IMR-90 (cell line): ENCODE measurements at regions not wholly inside any gene's neighbourhood (a gene's known extent, or its start where the extent isn't known, plus 50 kb on each side); places are given as distances from the start of the nearest gene placed in this dataset.

Experiments used
- ATAC-seq: fragments of 200-7000 bp; cut with Tn5 transposase; 2 replicates; pipeline ENCODE4 v1.9.1; 2020; ENCODE audit warnings: low read depth, mild to moderate bottlenecking, moderate library complexity
- BruUV-seq: library from RNA; stranded (reverse); fragments of 400-500 nt; replicated peaks from 2 replicates; lab custom pipeline; 2021; lab: Mats Ljungman, UMichigan
- CTCF ChIA-PET: fragments of 300-600 bp; formaldehyde crosslinking; extraction: SDS; loops from one replicate; lab custom pipeline; 2021; ENCODE audit warnings: antibody characterized with exemption; lab: Yijun Ruan, JAX
- POLR2A ChIA-PET: fragments of 300-600 bp; sonication (Branson Sonifier 250); formaldehyde crosslinking; loops from one replicate; lab custom pipeline; 2022; ENCODE audit warnings: antibody characterized with exemption; ENCODE audit not compliant: unreplicated experiment; lab: Charles Lee
- DNase-seq: peaks from one replicate; pipeline ENCODE4 v3.0.0; 2013
- H2AFZ ChIP-seq: replicated peaks from 2 replicates; pipeline ENCODE3; 2013; ENCODE audit warnings: low read length, mild to moderate bottlenecking; ENCODE audit not compliant: poor library complexity
- H2AK5ac ChIP-seq: 2 replicates; pipeline ENCODE4 v1.6.1; 2013; ENCODE audit warnings: low read depth, low read length, inconsistent platforms
- H2AK9ac ChIP-seq: replicated peaks from 2 replicates; pipeline ENCODE3; 2013; ENCODE audit warnings: mild to moderate bottlenecking, low read depth, low read length, moderate library complexity; ENCODE audit not compliant: poor library complexity
- H2BK120ac ChIP-seq: 2 replicates; pipeline ENCODE4 v1.6.1; 2013; ENCODE audit warnings: low read depth, low read length, inconsistent platforms
- H2BK15ac ChIP-seq: 3 replicates; pipeline ENCODE4 v1.6.1; 2013; ENCODE audit warnings: low read depth, low read length, inconsistent platforms
- H2BK20ac ChIP-seq: 2 replicates; pipeline ENCODE4 v1.6.1; 2013; ENCODE audit warnings: low read depth, mild to moderate bottlenecking, inconsistent platforms, low read length, moderate library complexity
- H2BK5ac ChIP-seq: 2 replicates; pipeline ENCODE4 v1.6.1; 2013; ENCODE audit warnings: mild to moderate bottlenecking, low read depth, low read length, inconsistent platforms; ENCODE audit not compliant: poor library complexity, severe bottlenecking
- H3K14ac ChIP-seq: replicated peaks from 2 replicates; pipeline ENCODE4 v1.6.1; 2013; ENCODE audit warnings: low read depth, low read length, inconsistent platforms
- H3K18ac ChIP-seq: 2 replicates; pipeline ENCODE4 v1.6.1; 2013; ENCODE audit warnings: low read depth, low read length, control low read depth
- H3K23ac ChIP-seq: 2 replicates; pipeline ENCODE4 v1.6.1; 2013; ENCODE audit warnings: low read depth, low read length, inconsistent platforms
- H3K27ac ChIP-seq: 2 replicates; pipeline ENCODE4 v1.5.1; 2013; ENCODE audit warnings: mild to moderate bottlenecking, control low read depth, low read length; ENCODE audit not compliant: insufficient read depth
- H3K27me3 ChIP-seq: 2 replicates; pipeline ENCODE4 v1.6.1; 2013; ENCODE audit warnings: low read length; ENCODE audit not compliant: control insufficient read depth, insufficient read depth
- H3K36me3 ChIP-seq: 2 replicates; pipeline ENCODE4 v1.6.1; 2013; ENCODE audit warnings: low read length, mixed read lengths; ENCODE audit not compliant: control insufficient read depth, insufficient read depth
- H3K4ac ChIP-seq: 2 replicates; pipeline ENCODE4 v1.6.1; 2013; ENCODE audit warnings: low read depth, low read length, inconsistent platforms
- H3K4me1 ChIP-seq: 2 replicates; pipeline ENCODE4 v1.6.1; 2013; ENCODE audit warnings: low read length, mixed read lengths; ENCODE audit not compliant: control insufficient read depth, insufficient read depth
- H3K4me2 ChIP-seq: 2 replicates; pipeline ENCODE4 v1.6.1; 2013; ENCODE audit warnings: low read depth, mild to moderate bottlenecking, control low read depth, low read length, moderate library complexity
- H3K4me3 ChIP-seq: 2 replicates; pipeline ENCODE4 v1.5.1; 2013; ENCODE audit warnings: low read depth, mild to moderate bottlenecking, control low read depth, low read length, moderate library complexity; ENCODE audit not compliant: insufficient read depth
- H3K56ac ChIP-seq: 2 replicates; pipeline ENCODE4 v1.6.1; 2013; ENCODE audit warnings: low read length, inconsistent platforms; ENCODE audit not compliant: insufficient read depth; ENCODE audit errors: extremely low read depth
- H3K79me1 ChIP-seq, 2 experiments: 2 replicates each; pipeline ENCODE4 v1.6.1; 2013; ENCODE audit warnings: low read length in 2 of 2, inconsistent platforms in 1 of 2, low read depth in 1 of 2
- H3K9ac ChIP-seq: 2 replicates; pipeline ENCODE4 v1.6.1; 2013; ENCODE audit warnings: low read depth, low read length, control low read depth
- H3K9me1 ChIP-seq: 2 replicates; pipeline ENCODE4 v1.6.1; 2013; ENCODE audit warnings: low read length, inconsistent platforms; ENCODE audit not compliant: insufficient read depth
- H3K9me3 ChIP-seq: 2 replicates; pipeline ENCODE4 v1.6.1; 2013; ENCODE audit warnings: low read length; ENCODE audit not compliant: control insufficient read depth, insufficient read depth
- H4K20me1 ChIP-seq: 2 replicates; pipeline ENCODE4 v1.6.1; 2013; ENCODE audit warnings: low read length, inconsistent platforms; ENCODE audit not compliant: insufficient read depth
- H4K5ac ChIP-seq: 2 replicates; pipeline ENCODE4 v1.6.1; 2013; ENCODE audit warnings: mild to moderate bottlenecking, low read depth, low read length, control low read depth
- H4K8ac ChIP-seq, 2 experiments: 2 replicates each; pipeline ENCODE4 v1.6.1; 2013; ENCODE audit warnings: low read depth in 2 of 2, low read length in 2 of 2, control low read depth in 1 of 2, inconsistent platforms in 1 of 2
- H4K91ac ChIP-seq: 2 replicates; pipeline ENCODE4 v1.6.1; 2013; ENCODE audit warnings: low read depth, low read length, inconsistent platforms; ENCODE audit not compliant: insufficient read depth
- BHLHE40 ChIP-seq: fragments of 150-350 bp; IDR thresholded peaks from 2 replicates; pipeline ENCODE4 v1.6.1; 2016; ENCODE audit warnings: mild to moderate bottlenecking, low read depth, low read length
- CEBPB ChIP-seq: IDR thresholded peaks from 2 replicates; pipeline ENCODE4 v1.6.1; 2012; ENCODE audit warnings: low read depth, low read length, improper control_type of control experiment
- MAZ ChIP-seq: IDR thresholded peaks from 2 replicates; pipeline ENCODE4 v1.6.1; 2012; ENCODE audit warnings: low read depth, mild to moderate bottlenecking, low read length, improper control_type of control experiment, moderate library complexity, borderline replicate concordance
- WGBS, 2 experiments: methylation state at CpG; one replicate each; pipeline versions ENCODE4 v1.1.5 to v1.1.7; 2013; ENCODE audit warnings: missing lambda C conversion rate in 2 of 2; ENCODE audit not compliant: insufficient read length in 1 of 2; ENCODE audit errors: extremely low coverage in 2 of 2; 5-methylcytosine and 5-hydroxymethylcytosine counted together
- dilution Hi-C: fragments of 300-500 bp; cut with HindIII; formaldehyde crosslinking; loops from one replicate; pipeline ENCODE4 v1.14.3; 2018; ENCODE audit warnings: low sequenced_read_pairs; ENCODE audit not compliant: unreplicated experiment
- in situ Hi-C: fragments of 300-500 bp; cut with MboI; formaldehyde crosslinking; loops from 3 replicates; pipeline ENCODE4 v1.14.3; 2019; ENCODE audit warnings: low sequenced_read_pairs, inconsistent platforms, mixed read lengths
- intact Hi-C: fragments of 100-400 bp; cut with micrococcal nuclease; formaldehyde crosslinking; loops from 2 replicates; pipeline ENCODE4 v1.10.0; 2022

DNA sequence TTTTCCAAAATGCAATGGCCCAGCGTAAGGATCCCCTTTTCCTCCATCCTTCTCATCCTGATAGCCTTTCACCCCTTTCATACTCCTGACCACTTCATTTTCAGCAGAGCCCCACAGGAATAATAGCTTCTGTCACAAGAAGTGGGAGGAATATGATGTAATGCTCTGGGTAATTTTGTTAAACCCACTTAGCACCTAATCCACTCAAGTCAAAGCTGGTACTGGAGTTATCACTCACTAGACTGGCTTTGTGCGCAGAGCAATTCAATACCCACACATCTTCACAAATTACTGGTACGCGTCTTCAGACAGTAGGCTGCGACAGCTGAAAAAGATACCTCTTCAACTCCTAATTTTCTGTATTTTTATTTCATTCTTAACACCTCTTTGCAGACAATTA, 2232.8 kb upstream of the WWC1 start:
- ChIA-PET POLR2A (no interaction called here), CTCF (no interaction called here)
- Histone ChIP-seq H3K4me2 (no peak overlapping the region), H3K4ac (no peak overlapping the region), H4K91ac (no peak overlapping the region), H3K18ac (no peak overlapping the region), H2BK120ac (no peak overlapping the region), H2BK5ac (no peak overlapping the region), H2AFZ (no peak overlapping the region), H3K56ac (no peak overlapping the region), H3K27me3 (no peaks in the 10 kb centered on the region), H3K4me1 (no peaks in the 10 kb centered on the region), H2AK5ac (no peak overlapping the region), H3K4me3 (no peak overlapping the region), H3K9me3 (peaks cover 8% of the 10 kb centered on the region), H4K5ac (no peak overlapping the region), H2BK15ac (no peak overlapping the region), H3K79me1 (no peaks in the 10 kb centered on the region), H2BK20ac (no peak overlapping the region), H3K36me3 (no peaks in the 10 kb centered on the region), H3K27ac (no peak overlapping the region), H3K14ac (no peak overlapping the region), H3K9me1 (no peaks in the 10 kb centered on the region), H4K20me1 (no peaks in the 10 kb centered on the region), H3K23ac (no peak overlapping the region), H4K8ac (no peak overlapping the region), H2AK9ac (no peak overlapping the region), H3K9ac (no peak overlapping the region)
- dilution Hi-C loops (no loop called here), in situ Hi-C loops (no loop called here), intact Hi-C loops (no loop called here)
- 78% methylated on average over 3 of the region's 5 CpGs; no CpG with 5 or more reads in 1 of the 2 experiments for WGBS, 2 experiments
- no TSS peak for BruUV-seq
- TF ChIP-seq MAZ = no peak
- TF ChIP-seq BHLHE40 = no peak
- no peak for TF ChIP-seq CEBPB
- no peak for DNase-seq
- no peak for ATAC-seq
